Progenitor cell of endocrine pancreas (in vitro differentiated cells): ENCODE measurements at regions not wholly inside any gene's neighbourhood (a gene's known extent, or its start where the extent isn't known, plus 50 kb on each side); places are given as distances from the start of the nearest gene placed in this dataset.
"Not testable (repeated sequence)": the region's sequence is repeated elsewhere in the genome, so short reads cannot be mapped to it uniquely, and the experiment has no call there.

ENCODE experiments used
- DNase-seq: peaks from one replicate; pipeline ENCODE4 v3.0.0; 2021; ENCODE audit warnings: low spot score; ENCODE audit not compliant: unreplicated experiment
- H3K27ac Mint-ChIP-seq: 2 replicates; pipeline ENCODE4 v1.8.0; 2021; ENCODE audit warnings: mild to moderate bottlenecking, moderate library complexity, mixed read lengths
- H3K27me3 Mint-ChIP-seq: 2 replicates; pipeline ENCODE4 v1.8.0; 2021; ENCODE audit warnings: mixed read lengths
- H3K36me3 Mint-ChIP-seq: 2 replicates; pipeline ENCODE4 v1.8.0; 2022; ENCODE audit warnings: mixed read lengths; ENCODE audit not compliant: insufficient read depth
- H3K4me1 Mint-ChIP-seq: 2 replicates; pipeline ENCODE4 v1.8.0; 2021; ENCODE audit warnings: low read depth, mixed read lengths
- H3K4me3 Mint-ChIP-seq: 2 replicates; pipeline ENCODE4 v1.8.0; 2021; ENCODE audit warnings: low read depth, mild to moderate bottlenecking, moderate library complexity, mixed read lengths
- H3K9me3 Mint-ChIP-seq: 2 replicates; pipeline ENCODE4 v1.8.0; 2021; ENCODE audit warnings: low read depth, mixed read lengths
- CTCF ChIP-seq: fragments of 200-600 bp; sonication (generic); IDR thresholded peaks from one replicate; pipeline ENCODE4 v1.5.0; 2021; ENCODE audit warnings: antibody characterized with exemption, mild to moderate bottlenecking; ENCODE audit not compliant: unreplicated experiment

GRCh38 chr7:79513261-79513660 lies 59.8 kb upstream of the MAGI2 start:
- H3K36me3 Mint-ChIP-seq, result no peaks in the 10 kb centered on the region
- H3K27ac Mint-ChIP-seq, result no peak overlapping the region
- DNase-seq, result no peak
- H3K4me3 Mint-ChIP-seq, result no peak overlapping the region
- H3K4me1 Mint-ChIP-seq, result peaks cover 4% of the 10 kb centered on the region
- no peaks in the 10 kb centered on the region for H3K27me3 Mint-ChIP-seq
- H3K9me3 Mint-ChIP-seq, result no peaks in the 10 kb centered on the region
- TF ChIP-seq CTCF, result no peak

GRCh38 chr7:79512261-79512660 lies 58.8 kb upstream of the MAGI2 start:
- Mint-ChIP-seq H3K4me1 (peaks cover 4% of the 10 kb centered on the region), H3K27me3 (no peaks in the 10 kb centered on the region), H3K4me3 (no peak overlapping the region), H3K36me3 (no peaks in the 10 kb centered on the region), H3K9me3 (no peaks in the 10 kb centered on the region), H3K27ac (no peak overlapping the region)
- no peak for DNase-seq
- no peak for TF ChIP-seq CTCF

GRCh38 chr7:79511056-79511455 lies 57.6 kb upstream of the MAGI2 start:
- H3K4me1 Mint-ChIP-seq, result peaks cover 11% of the 10 kb centered on the region
- H3K9me3 Mint-ChIP-seq, H3K36me3 Mint-ChIP-seq, H3K27ac Mint-ChIP-seq, DNase-seq, H3K4me3 Mint-ChIP-seq, H3K27me3 Mint-ChIP-seq: not testable (repeated sequence)

GRCh38 chr7:79507131-79507530 lies 53.7 kb upstream of the MAGI2 start:
- no peak for TF ChIP-seq CTCF
- peaks cover 14% of the 10 kb centered on the region for H3K4me1 Mint-ChIP-seq
- H3K36me3 Mint-ChIP-seq, result no peaks in the 10 kb centered on the region
- H3K9me3 Mint-ChIP-seq, result no peaks in the 10 kb centered on the region
- DNase-seq, result no peak
- no peaks in the 10 kb centered on the region for H3K27me3 Mint-ChIP-seq
- no peak overlapping the region for H3K27ac Mint-ChIP-seq
- no peak overlapping the region for H3K4me3 Mint-ChIP-seq

- no peak overlapping the region for H3K4me3 Mint-ChIP-seq
- no peaks in the 10 kb centered on the region for H3K36me3 Mint-ChIP-seq
- DNase-seq, result no peak
Measured at GRCh38 chr7:79506481-79506880, 53.0 kb upstream of the MAGI2 start.

More at GRCh38 chr7:79506481-79506880, 53.0 kb upstream of the MAGI2 start:
- no peak overlapping the region for H3K27ac Mint-ChIP-seq
- H3K9me3 Mint-ChIP-seq, result no peaks in the 10 kb centered on the region
- no peak for TF ChIP-seq CTCF
- no peaks in the 10 kb centered on the region for H3K27me3 Mint-ChIP-seq
- peaks cover 14% of the 10 kb centered on the region for H3K4me1 Mint-ChIP-seq
